NCI-H82 (cell line): ENCODE measurements at regions not wholly inside any gene's neighbourhood (a gene's known extent, or its start where the extent isn't known, plus 50 kb on each side); places are given as distances from the start of the nearest gene placed in this dataset.

Experiments used
- DNase-seq: peaks from one replicate; lab custom pipeline; 2025; lab: John Stamatoyannopoulos, UW

GRCh38 chr16:64540434-64540833, 581.4 kb downstream of the CDH11 start:
- DNase-seq, result no peak

- DNase-seq, result no peak
These were observed 582.0 kb downstream of the CDH11 start for GRCh38 chr16:64539811-64540371.

- no peak for DNase-seq
These were observed 587.6 kb downstream of the CDH11 start for GRCh38 chr16:64534180-64534780.

GRCh38 chr16:64532691-64533090, 589.2 kb downstream of the CDH11 start:
- DNase-seq, result no peak

- no peak for DNase-seq
These were observed 589.7 kb downstream of the CDH11 start for GRCh38 chr16:64532117-64532516.

GRCh38 chr16:64531401-64531800, 590.5 kb downstream of the CDH11 start:
- no peak for DNase-seq

GRCh38 chr16:64522548-64522947, 599.3 kb downstream of the CDH11 start:
- no peak for DNase-seq

- no peak for DNase-seq
These were observed 608.0 kb downstream of the CDH11 start for GRCh38 chr16:64513871-64514270.

- no peak for DNase-seq
These were observed 614.4 kb downstream of the CDH11 start for GRCh38 chr16:64507240-64508024.

GRCh38 chr16:64499211-64499610, 622.7 kb downstream of the CDH11 start:
- peak; percentile 7 for DNase-seq

- no peak for DNase-seq
These were observed 623.5 kb downstream of the CDH11 start for GRCh38 chr16:64498363-64498762.

- no peak for DNase-seq
These were observed 628.2 kb downstream of the CDH11 start for GRCh38 chr16:64493709-64494108.

- DNase-seq, result no peak
These were observed 632.4 kb downstream of the CDH11 start for GRCh38 chr16:64489449-64489848.

- no peak for DNase-seq
These were observed 635.3 kb downstream of the CDH11 start for GRCh38 chr16:64486561-64486960.

- DNase-seq, result peak; percentile 63
These were observed 640.4 kb downstream of the CDH11 start for GRCh38 chr16:64481497-64481896.

- DNase-seq, result no peak
These were observed 643.5 kb downstream of the CDH11 start for GRCh38 chr16:64478252-64478906.

- DNase-seq, result no peak
These were observed 646.1 kb downstream of the CDH11 start for GRCh38 chr16:64475627-64476351.

- no peak for DNase-seq
These were observed 650.9 kb downstream of the CDH11 start for GRCh38 chr16:64470916-64471315.

- DNase-seq, result no peak
These were observed 651.8 kb downstream of the CDH11 start for GRCh38 chr16:64469906-64470702.

- no peak for DNase-seq
These were observed 652.5 kb downstream of the CDH11 start for GRCh38 chr16:64469351-64469750.

- DNase-seq, result no peak
These were observed 653.3 kb downstream of the CDH11 start for GRCh38 chr16:64468515-64469090.
